Activated naive CD4-positive, alpha-beta T cell treated with anti-CD3 and anti-CD28 coated beads, Interleukin-2, amount 50 U/mL, for 72 hours (primary cell): ENCODE measurements at regions not wholly inside any gene's neighbourhood (a gene's known extent, or its start where the extent isn't known, plus 50 kb on each side); places are given as distances from the start of the nearest gene placed in this dataset.
A peak's percentile ranks its signal among the peaks of the same experiment; 100 is the strongest.

Experiments
- ATAC-seq, 2 donors: fragments of 150-1000 bp; cut with Tn5 transposase; 2 replicates each; pipeline ENCODE4 v1.10.0; 2021; ENCODE audit warnings: mild to moderate bottlenecking in 2 of 2, moderate library complexity in 2 of 2
- DNase-seq, 2 donors: peaks; one replicate each; pipeline ENCODE4 v3.0.0; 2021 to 2022; ENCODE audit warnings: low spot score in 2 of 2
- H3K27ac Mint-ChIP-seq, 2 donors: one replicate each; pipeline ENCODE4 v1.8.0; 2022; ENCODE audit warnings: mild to moderate bottlenecking in 2 of 2, mixed read lengths in 2 of 2
- H3K36me3 Mint-ChIP-seq, 2 donors: one replicate each; pipeline ENCODE4 v1.8.0; 2022; ENCODE audit warnings: mixed read lengths in 2 of 2
- H3K9me3 Mint-ChIP-seq, 2 donors: one replicate each; pipeline ENCODE4 v1.8.0; 2022; ENCODE audit warnings: mixed read lengths in 2 of 2

DNA sequence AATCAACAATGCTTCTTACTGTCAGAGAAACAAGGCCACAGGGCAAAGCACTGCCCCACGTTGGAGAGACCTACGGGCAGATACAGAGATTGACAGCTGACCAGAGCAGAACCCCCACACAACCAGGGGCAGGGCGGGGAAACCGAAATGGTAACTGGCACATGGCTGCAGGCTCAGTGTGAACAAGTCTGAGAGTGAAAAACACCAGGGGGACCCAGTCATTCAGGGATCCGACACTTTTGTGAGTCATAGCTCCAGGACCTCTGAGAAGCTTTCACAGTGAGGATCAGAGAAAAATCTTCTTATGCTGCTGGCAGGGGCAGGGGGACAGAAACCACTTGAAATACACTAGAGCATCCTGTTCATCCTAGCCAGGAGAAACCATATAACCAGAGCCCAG, 254.2 kb downstream of the C6orf118 start:
- H3K36me3 Mint-ChIP-seq: no peaks in the 10 kb centered on the region
- H3K9me3 Mint-ChIP-seq: peaks cover 9 to 15% of the 10 kb centered on the region in 2 donors
- no peak for DNase-seq
- peak in 1 of 2 donors; percentile 49 for ATAC-seq
- H3K27ac Mint-ChIP-seq: no peak overlapping the region

DNA sequence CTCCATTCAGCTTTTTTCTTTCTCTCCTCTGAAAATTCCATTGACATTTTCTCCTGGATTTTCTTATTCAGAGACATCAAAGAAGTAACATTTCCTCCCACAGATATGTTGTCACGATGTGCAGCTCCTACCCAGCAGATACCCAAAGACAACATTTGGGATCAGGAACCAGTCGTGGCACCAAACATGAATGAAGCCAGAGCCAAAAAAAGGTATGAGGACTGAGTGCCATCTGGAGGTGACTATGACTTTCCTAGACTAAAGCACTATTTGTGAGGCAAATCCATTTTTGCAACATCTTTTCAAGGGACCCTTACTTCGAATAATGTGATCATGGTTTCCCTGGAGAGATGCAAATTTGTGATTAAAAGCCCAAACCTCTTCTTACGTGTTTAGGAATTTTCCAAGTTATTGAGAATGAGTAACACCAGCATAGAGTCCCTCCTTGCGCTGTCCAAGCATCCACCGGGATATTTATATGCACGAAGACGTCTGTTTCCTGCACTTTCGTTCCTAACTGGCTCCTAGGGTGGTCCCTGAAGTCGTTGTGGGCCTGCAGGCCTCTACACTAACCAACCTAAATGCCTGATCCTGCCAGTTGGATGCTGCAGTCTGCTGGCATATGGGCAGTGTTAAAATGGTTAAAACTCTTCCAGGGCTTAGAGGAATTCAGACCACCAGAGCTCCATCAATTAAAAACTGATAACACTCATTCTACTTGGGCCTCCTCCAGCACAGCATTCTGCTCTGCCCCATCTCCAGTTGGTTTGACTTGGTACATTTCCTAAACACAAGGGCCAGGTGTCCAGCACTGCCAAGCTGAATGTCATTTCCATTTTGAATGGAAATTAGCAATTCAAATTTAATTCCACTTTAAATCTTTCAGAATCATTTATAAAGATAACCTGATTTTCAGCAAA, 256.6 kb downstream of the C6orf118 start:
- H3K27ac Mint-ChIP-seq: no peak overlapping the region
- no peak for ATAC-seq
- peaks cover 9 to 19% of the 10 kb centered on the region in 2 donors for H3K9me3 Mint-ChIP-seq
- no peaks in the 10 kb centered on the region for H3K36me3 Mint-ChIP-seq
- DNase-seq: no peak

DNA sequence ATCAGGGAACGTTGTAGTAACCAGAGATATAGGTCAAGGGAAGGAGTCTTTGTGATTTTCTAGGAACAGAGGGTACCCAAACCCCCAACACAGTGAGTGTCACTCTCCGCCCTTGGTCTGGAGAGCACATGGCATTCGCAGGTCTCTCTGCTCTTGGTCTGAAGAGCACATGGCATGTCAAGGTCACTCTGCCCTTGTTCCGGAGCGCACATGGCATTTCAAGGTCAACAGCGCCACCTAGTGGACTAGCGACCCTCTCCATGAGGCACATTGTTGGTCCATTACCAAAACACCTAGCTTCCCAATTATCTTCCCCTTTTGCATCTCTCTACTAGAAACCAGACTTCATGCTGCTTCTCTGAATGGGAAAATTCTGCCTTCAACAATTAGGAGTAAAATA, 260.0 kb downstream of the C6orf118 start:
- peaks cover 16 to 18% of the 10 kb centered on the region in 2 donors for H3K9me3 Mint-ChIP-seq
- DNase-seq (peak in 1 of 2 donors; percentile 50), ATAC-seq (no peak)
- peaks cover 0 to 5% of the 10 kb centered on the region in 2 donors for H3K36me3 Mint-ChIP-seq
- no peak overlapping the region for H3K27ac Mint-ChIP-seq

DNA sequence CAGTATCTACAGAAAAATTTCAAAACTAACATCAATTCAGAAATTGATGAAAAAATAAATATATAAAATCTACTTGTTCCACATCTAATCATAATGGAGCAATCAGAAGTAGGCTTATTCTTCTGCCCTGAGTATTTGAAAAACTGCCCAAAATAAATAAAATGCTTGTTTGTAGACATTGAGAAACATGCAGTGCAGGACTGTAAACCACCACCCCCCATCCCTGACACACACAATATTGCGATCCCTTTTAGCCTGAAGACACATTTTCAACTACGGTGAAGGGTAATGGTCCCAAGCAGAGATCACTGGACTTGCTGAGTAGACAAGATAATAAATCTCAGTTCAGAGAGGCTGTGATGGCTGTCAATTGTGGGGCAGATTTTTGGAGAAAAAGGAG, 261.5 kb downstream of the C6orf118 start:
- Mint-ChIP-seq H3K9me3 (peaks cover 16 to 25% of the 10 kb centered on the region in 2 donors), H3K27ac (no peak overlapping the region), H3K36me3 (peaks cover 0 to 5% of the 10 kb centered on the region in 2 donors)
- DNase-seq (no peak), ATAC-seq (no peak)

DNA sequence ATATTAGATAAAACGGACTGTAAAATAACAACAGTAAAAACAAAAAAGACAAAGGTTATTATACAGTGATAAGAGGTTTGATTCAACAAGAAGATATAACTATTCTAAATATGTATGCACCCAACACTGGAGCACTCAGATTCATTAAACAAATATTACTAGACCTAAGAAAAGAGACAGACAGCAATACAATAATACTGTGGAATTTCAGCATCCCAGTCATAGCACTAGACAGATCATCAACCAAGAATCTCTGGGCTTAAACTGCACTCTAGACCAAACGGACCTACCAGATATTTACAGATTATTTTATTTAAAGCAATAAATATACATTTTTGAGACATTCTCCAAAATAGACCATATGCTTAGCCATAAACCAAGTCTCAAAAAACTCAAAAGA, 263.8 kb downstream of the C6orf118 start:
- Mint-ChIP-seq H3K36me3 (peaks cover 0 to 5% of the 10 kb centered on the region in 2 donors), H3K9me3 (peaks cover 20 to 22% of the 10 kb centered on the region in 2 donors), H3K27ac (no peak overlapping the region)
- DNase-seq (no peak), ATAC-seq (no peak)

DNA sequence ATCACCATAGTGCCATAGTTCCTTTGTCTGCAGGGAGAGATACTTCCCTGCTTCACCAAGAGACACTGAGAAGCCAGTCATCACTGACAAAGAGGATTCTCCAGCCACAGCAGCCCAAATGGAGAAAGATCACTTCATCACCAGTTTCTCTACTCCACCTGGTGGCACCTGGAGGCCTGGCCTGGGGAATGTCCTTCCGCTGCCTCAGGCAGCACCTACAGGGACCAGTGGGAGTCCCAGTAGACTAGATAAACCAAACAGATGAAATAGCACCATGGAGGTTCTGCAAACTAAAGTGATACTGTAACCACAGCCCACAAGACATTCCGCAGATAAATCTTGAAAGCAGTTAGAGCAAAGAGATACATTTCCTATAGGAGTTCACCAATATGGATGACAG, 266.5 kb downstream of the C6orf118 start:
- ATAC-seq (no peak), DNase-seq (no peak)
- Mint-ChIP-seq H3K27ac (no peak overlapping the region), H3K9me3 (peaks cover 25 to 26% of the 10 kb centered on the region in 2 donors), H3K36me3 (peaks cover 0 to 5% of the 10 kb centered on the region in 2 donors)

DNA sequence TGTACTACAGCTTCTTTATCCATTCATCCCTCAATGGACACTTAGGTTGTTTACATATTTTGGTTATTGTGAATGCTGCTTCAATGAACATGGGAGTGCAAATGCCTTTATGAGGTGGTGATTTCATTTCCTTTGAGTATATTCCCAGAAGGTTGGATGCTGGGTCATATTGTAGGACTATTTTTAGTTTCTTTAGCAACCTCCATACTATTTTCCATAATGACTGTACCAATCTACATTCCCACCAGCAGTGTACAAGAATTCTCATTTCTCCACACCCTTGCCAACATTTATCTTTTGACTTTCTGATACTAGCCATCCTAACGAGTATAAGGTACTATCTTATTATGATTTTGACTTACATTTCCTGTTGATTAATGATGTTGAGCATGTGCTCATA, 269.0 kb downstream of the C6orf118 start:
- Mint-ChIP-seq H3K36me3 (no peaks in the 10 kb centered on the region), H3K9me3 (peaks cover 13 to 22% of the 10 kb centered on the region in 2 donors), H3K27ac (no peak overlapping the region)
- no peak for ATAC-seq
- DNase-seq: no peak

DNA sequence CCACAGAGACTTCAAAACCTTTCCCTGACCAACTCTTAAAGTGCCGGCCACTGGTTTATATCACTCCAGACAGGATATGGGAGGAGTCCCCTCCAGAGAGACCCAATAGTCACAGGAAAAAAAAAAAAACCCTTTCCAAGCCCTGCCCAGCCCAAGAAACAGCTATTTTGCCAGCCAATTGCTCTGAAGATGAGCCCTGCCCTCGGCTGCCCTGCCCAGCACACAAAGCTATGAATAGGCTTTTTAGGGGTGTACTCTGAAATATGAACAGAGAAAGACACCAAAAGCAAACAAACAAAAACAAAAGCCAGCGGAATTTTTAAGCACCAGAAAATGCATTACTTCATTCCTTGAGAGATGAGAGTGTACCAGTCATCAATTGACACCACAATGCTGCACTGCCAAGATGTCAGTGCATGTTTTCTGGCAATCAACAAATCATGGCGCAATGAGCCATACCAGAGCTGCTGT, 275.1 kb downstream of the C6orf118 start:
- Mint-ChIP-seq H3K9me3 (peaks cover 4 to 13% of the 10 kb centered on the region in 2 donors), H3K36me3 (no peaks in the 10 kb centered on the region), H3K27ac (no peak overlapping the region)
- ATAC-seq (no peak), DNase-seq (no peak)

DNA sequence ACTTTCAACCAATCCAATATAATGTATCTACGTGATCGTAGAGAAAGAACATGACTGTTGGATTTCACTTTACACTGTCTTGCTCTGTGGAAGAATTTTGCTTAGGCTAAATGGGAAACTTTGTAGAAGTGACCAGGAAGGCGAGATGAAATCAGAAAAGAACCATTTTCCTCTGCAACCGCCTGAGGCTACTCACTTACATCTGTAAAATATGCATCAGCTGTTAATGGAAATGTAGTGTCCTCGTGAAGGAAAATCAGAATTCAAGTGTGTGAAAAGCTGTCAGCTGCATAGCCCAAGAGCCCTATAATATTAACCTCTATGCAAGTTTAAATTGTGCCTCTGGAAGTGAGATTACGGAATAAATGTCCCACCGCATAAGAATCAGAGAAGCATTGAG, 277.9 kb downstream of the C6orf118 start:
- Mint-ChIP-seq H3K27ac (no peak overlapping the region), H3K36me3 (no peaks in the 10 kb centered on the region), H3K9me3 (peaks cover 9 to 17% of the 10 kb centered on the region in 2 donors)
- no peak for DNase-seq
- no peak for ATAC-seq

DNA sequence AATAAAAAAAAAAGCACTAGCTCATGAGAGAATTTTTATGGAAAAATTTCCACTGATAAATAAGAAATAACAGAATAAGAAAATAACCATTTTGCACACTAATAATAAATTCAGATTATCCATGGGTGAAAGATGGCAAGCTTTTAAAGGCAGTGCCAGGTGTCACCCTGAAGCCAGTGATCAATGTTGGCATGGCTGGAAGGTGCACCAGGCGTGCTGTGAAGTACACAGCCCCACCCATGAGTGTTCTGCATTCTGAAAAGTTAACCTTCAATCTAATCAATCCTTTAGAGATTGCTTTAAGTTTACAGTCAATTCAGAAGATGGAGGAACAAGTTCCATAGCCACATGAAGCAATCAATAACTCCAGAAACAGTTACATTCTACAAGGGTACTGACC, 284.4 kb downstream of the C6orf118 start:
- no peak for ATAC-seq
- DNase-seq: no peak
- Mint-ChIP-seq H3K9me3 (peaks cover 14 to 16% of the 10 kb centered on the region in 2 donors), H3K27ac (no peak overlapping the region), H3K36me3 (no peaks in the 10 kb centered on the region)

DNA sequence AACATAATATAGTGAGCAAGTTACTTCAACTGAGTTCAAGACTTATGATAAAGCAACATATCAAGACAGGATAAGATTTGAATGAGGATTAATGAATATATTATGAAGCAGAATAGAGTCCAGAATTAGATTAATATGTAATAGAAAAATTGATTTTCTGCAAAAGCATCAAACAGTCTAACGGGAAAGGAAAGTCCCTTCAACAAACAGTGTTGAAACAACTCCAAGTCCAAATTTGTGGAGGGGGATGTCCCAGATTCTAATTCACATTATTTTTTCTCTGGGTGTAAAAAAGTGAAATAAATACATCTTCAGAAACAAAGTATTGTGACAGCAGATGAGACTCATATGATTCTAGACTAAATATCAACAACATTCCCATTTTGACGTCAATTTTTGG, 289.7 kb downstream of the C6orf118 start:
- no peaks in the 10 kb centered on the region for H3K36me3 Mint-ChIP-seq
- H3K27ac Mint-ChIP-seq: no peak overlapping the region
- ATAC-seq (no peak), DNase-seq (no peak)
- peaks cover 6 to 15% of the 10 kb centered on the region in 2 donors for H3K9me3 Mint-ChIP-seq

DNA sequence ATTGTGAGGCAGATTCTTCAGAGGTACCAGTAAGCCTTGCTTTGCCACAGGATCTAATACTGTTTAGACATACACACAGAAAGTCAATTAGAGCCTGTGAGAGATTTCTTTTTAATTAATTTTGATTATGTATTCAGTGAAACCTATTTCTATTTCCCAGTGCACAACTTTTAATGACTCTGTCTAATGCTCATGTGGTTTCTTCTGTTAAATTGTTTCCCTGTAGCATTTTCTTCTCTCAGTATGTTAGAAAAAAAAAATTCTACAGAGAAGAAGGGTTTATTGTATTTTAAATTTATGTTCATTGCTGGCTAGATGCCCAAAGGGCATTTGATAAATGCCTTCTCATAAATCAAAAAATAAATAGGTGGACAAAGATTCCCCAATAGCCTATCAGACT, 293.7 kb downstream of the C6orf118 start:
- Mint-ChIP-seq H3K27ac (no peak overlapping the region), H3K36me3 (no peaks in the 10 kb centered on the region), H3K9me3 (peaks cover 5 to 12% of the 10 kb centered on the region in 2 donors)
- DNase-seq (no peak), ATAC-seq (no peak)

DNA sequence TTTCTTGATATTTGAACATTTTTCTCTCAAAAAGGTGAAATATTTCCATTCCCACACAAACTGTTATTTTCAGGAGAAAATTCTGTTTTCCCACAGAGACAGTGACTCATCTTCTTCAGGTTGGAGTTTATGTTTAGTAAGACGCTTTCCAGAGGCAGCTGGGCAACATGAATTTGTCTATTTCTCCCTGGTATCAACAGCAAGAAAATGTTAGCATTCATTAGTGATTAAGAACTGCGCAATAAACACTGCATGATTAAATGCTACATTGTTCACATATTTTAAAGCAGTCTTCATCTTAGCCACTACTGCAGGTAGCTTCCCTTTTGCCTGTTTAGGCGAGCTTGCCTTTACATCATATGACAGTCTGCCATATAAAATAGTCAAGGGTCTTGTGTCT, 295.7 kb downstream of the C6orf118 start:
- Mint-ChIP-seq H3K36me3 (peaks cover 0 to 4% of the 10 kb centered on the region in 2 donors), H3K9me3 (peaks cover 12% of the 10 kb centered on the region in 2 donors), H3K27ac (no peak overlapping the region)
- ATAC-seq: no peak
- DNase-seq: no peak

DNA sequence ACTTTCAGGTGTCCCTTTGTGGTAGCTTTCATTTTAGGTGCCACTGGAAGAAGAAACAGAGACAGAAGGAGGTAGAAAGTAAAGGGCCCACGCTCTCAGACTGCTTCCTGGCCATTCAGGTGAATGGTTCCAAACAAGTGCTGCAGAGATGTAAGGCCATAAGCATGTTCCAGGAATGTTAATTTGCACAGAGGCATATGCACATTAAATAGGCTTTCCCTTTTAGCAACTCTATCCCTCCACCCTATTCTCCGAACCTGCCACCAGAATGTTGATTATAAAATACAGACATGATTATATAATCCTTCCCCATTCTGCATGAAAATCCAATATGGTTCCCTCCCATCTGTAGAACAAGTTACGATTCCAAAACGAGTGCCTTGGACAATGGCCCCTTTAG, 297.2 kb downstream of the C6orf118 start:
- Mint-ChIP-seq H3K9me3 (peaks cover 12% of the 10 kb centered on the region in 2 donors), H3K36me3 (peaks cover 0 to 7% of the 10 kb centered on the region in 2 donors), H3K27ac (no peak overlapping the region)
- ATAC-seq (no peak), DNase-seq (no peak)

DNA sequence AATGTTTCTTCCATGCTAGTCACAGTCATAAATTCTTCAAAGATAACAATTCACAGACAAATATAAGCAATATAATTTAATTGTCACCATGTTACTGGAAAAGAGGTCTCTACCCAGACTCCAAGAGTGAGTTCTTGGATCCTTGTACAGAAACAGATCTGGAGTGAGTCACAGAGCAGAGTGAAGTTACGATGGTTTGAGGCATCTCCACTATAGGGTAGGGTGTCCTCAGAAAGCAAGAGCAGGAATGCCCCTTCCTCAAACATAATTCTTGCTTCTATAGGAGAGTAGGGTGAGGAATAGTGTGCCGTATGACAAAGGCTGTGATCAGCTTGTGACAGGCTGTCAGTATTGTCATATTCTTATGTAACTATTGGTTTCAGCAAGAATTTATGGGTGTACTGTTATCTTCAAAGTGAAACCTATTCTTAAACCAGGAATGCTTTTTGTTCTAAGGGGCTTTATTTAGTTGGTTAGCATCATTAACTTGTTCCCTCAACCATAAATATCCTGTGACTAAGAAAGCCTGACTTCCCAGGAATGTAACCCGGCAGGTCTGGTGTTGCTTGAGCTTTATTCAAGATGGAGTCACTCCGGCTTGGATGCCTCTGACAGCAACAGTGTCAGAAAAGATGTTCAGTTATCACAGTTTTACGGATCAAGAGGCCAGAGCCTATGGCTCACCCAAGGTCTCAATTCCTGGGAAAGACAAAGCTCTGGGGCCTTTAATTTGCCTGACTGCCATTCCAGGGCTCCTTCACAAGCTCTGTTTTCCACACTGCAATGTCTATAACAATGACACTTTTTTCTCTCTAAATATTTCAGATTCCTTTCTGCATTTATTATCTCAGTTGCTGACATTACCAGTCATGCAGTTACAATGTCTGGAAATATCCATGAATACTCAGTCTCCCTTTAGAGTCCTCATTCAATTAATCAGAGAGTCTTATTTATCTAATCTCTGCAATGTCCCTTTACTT, 298.6 kb downstream of the C6orf118 start:
- Mint-ChIP-seq H3K9me3 (peaks cover 12 to 17% of the 10 kb centered on the region in 2 donors), H3K36me3 (peaks cover 0 to 7% of the 10 kb centered on the region in 2 donors), H3K27ac (no peak overlapping the region)
- no peak for DNase-seq
- ATAC-seq: no peak

DNA sequence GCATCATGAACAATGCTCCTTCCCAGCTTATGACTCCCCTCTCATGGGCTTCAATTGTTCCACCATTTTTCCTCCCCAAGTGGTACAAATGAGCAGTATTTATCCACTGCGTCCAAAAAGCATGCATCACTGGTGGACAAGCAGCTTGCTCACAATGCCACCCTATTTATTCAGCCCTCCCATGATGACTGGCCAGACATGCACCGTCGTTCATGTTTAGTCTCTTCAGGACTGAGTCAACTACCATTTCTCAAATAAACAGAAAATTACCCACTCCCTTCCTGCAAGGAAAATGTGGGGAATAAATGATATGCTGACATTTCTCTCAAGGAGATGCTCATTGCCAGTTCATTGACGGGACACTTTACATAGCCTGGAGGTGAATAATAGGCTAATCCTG, 300.4 kb downstream of the C6orf118 start:
- peaks cover 0 to 7% of the 10 kb centered on the region in 2 donors for H3K36me3 Mint-ChIP-seq
- H3K27ac Mint-ChIP-seq: no peak overlapping the region
- DNase-seq (no peak), ATAC-seq (no peak)
- peaks cover 10 to 12% of the 10 kb centered on the region in 2 donors for H3K9me3 Mint-ChIP-seq

DNA sequence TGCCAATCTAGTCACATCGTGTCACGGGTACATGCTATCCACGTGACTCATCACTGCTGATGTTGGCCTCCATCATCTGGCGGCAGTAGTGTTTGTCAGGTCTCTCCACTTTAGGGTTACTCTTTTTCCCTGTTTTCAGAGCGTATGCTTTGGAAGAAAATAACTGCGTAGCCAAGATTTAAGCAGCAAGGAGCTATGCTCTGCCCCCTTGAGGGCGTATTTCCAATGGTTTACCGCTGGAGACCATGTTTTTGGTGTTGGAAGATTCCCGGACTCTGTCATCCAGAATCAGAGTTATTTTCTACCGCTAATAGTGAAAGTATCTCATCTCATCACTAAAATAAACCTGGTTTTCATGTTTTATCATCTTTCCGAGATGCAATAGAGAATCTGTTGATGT, 306.5 kb downstream of the C6orf118 start:
- DNase-seq (no peak), ATAC-seq (no peak)
- Mint-ChIP-seq H3K36me3 (no peaks in the 10 kb centered on the region), H3K9me3 (peaks cover 9 to 22% of the 10 kb centered on the region in 2 donors), H3K27ac (no peak overlapping the region)
